SK-N-DZ (cell line): ENCODE measurements at regions not wholly inside any gene's neighbourhood (a gene's known extent, or its start where the extent isn't known, plus 50 kb on each side); places are given as distances from the start of the nearest gene placed in this dataset.

Source experiments
- DNase-seq: peaks from one replicate; pipeline ENCODE4 v3.0.0-alpha.2; 2015; ENCODE audit warnings: low spot score

- no peak for DNase-seq
Observed at GRCh38 chr4:14835288-14835687, 167.0 kb upstream of the CPEB2 start.

DNA sequence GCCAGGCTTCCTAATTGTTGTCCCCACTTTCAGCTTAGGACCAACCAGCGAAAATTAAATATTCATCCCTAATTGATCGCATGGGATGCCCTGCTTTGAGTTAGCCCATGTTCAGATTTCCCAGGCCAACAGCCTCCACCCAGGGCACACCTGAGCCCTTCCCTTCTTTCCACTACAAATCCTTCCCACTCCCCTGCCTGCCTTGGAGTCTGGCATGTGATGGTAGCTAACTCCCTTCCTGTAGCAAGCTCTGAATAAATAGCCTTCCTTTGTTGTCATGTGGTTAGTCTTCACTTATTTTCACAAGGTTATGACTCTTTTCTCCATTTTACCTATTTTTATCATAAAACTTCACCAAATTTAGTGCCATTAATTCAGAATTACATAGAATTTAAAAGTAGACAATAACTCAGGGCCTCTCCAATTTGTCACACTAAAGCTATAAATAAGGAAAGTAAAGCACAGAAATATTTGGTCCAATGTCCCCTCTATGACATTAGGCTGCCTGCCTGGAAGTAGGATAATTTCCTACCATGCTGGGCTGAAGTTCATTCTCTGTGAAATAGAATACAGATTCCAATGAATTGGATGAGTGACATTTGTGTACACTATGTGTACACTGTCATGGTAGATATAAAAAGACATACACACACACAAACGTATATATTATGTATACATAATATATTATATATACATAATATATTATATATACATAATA is 166.4 kb upstream of the CPEB2 start:
- no peak for DNase-seq

- no peak for DNase-seq
Observed at GRCh38 chr4:14837860-14838259, 164.4 kb upstream of the CPEB2 start.

DNA sequence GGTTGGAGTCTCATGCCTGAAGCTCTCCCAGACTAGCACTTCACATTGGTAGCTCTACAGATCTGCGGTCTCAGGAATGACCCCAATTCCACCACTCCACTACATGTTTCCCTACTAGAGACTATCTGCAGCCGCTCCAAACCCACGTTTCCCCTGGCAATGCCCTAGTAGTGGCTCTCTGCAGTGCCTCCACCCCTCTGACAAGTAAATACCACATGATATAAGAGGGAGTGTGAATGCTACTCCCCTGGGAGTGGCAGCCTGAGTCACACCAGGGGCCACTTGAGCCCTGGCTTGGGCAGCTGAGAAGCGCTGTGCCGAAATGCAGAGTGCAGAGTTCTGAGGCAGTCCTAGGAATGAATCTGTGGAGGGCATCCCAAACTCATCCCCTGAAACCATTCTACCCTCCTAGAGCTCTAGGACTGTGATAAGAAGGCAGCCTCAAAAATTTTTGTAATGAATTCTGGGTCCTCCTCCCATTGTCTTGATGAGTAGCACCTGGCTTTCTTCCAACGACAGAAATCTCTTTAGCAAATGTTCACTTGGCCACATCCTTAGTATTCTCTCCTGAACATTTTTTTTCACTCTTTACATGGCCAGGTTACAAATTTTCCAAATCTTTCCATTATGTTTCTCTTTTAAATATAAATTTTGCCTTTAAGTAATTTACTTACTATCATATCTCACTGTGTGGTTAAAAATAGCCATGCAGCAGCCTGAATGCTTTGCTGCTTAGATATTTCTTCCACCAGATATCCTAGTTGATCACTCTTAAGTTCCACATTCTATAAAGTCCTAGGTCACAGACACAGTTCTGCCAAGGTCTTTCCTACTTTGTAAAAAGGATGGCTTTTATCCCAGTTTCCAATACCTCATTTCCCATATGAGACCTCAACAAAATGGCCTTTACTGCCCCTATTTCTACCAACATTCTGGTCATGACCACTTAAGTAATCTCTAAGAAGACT is 160.2 kb upstream of the CPEB2 start:
- DNase-seq = no peak

DNA sequence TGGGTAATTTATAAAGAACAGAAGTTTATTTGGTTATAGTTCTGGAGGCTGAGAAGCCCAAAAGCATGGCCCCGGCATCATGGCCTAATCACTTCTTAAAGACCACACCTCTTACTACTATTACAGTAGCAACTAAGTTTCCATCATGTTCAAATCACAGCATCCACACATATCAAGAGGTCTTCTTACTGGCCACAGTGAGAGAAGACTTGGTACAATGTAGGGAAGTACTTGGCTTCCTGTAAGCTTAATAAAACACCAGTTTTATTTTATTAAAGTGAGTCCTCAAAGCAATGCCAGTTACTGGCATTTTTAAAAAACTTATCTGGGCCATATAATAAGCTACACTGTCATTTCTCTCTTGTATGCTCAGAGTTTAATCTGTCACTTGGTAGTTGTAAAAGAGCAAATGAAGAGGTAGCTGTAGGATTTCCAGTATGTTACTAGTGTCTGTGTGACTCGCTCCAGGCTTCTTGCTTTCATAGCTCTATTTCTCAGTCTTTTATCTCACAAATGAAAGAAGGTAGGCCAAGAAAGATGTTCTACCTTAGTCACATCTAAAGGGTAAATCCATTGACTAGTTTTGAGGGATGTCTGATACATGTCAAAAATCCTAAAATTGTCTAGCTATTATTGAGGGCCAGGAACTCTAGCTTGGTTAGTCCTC is 159.2 kb upstream of the CPEB2 start:
- DNase-seq = no peak

GRCh38 chr4:14844061-14844460 is 158.2 kb upstream of the CPEB2 start:
- DNase-seq = no peak

- no peak for DNase-seq
Observed at GRCh38 chr4:14848229-14848628, 154.1 kb upstream of the CPEB2 start.

GRCh38 chr4:14850455-14851097 is 151.7 kb upstream of the CPEB2 start:
- no peak for DNase-seq

DNA sequence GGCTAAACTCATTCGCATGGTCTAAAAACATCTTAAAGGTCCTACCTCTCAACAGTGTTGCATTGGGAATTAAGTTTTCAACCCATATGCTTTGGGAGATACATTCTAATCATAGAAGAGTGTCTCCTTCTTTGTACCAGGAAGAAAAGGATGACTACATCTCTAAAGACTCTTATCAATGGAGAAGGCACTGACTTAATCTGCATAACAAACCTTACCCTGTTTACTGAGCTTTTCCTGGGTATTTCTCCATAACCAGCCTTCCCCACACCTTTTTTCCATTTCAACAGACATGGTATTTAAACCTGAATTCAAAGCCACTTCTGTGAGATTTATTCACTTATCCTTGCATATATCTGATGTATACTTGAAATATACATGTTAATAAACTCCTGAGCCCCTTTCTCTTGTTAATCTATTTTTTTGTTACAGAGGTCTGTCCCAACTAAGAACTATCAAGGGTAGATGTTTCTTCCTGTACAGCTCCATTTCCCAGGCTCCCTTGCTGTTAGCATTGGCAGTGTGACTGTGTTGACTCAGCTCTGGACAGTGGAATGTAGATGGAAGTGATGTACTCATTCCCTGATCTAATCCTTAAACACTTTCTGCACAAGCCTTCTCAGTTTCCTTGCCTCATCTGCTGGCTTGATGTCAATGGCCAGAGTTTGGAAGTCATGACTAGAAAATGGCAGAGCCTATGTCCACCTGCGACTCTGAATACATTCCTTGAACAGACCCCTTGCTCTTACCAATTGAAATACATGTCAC is 148.9 kb upstream of the CPEB2 start:
- no peak for DNase-seq

DNA sequence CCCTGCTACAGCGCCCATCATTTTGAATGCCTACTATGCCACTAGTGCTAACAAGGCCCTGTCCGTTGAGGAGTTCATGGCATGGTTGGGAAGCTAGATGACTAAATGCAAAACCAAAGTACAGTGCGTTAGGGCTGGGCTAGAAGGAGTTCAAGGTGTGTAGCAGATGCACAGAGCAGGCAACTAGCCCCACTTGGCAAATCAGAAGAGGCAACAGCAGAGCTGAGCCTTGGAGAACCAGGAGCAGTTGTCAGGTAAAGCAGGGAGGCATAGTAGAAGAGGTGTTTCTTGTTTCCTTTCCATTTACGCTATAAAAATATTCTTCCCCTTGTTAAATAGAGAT is 146.6 kb upstream of the CPEB2 start:
- DNase-seq = no peak

DNA sequence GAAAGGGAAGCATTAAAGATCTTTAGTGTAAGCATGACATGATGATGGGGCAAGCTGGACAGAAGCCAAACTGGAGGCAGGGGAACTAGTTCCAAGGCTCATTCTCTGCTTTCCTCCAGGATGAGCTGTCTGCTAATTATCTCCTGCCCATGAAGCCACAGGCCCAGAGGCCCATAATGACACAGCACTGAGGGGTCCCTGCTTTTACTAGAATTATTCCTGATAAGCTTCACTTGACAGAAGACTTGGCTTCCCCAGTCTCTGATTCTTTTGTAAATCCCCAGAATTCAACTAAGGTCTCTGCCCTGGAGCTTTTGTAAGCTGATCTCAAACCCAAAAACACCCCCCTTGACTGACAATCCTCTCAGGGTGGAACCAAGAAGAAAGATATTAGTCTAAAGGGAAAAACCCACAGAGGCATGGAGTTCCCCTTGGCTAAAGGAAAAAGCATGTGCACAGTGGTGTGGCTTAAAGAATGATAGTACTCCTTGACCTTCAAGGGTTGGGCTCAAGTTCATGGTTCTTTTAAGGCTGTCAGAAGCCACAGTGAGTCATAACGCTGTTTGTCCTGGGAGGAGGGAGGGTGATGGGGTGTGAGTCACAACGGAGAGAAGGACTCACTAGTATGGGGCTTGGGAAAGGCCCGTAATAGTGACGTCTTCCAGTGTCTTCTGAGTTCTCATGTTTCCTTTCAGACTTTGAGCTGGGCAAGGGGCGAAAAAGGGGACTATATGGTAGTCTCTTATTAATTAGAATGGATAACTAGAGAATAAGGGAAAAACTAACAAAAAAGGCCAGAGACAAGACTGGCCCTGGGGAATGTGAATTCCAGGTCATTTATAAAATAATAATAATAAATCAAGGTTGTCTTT is 146.0 kb upstream of the CPEB2 start:
- DNase-seq = no peak

GRCh38 chr4:14856934-14857235 is 145.4 kb upstream of the CPEB2 start:
- DNase-seq = no peak

DNA sequence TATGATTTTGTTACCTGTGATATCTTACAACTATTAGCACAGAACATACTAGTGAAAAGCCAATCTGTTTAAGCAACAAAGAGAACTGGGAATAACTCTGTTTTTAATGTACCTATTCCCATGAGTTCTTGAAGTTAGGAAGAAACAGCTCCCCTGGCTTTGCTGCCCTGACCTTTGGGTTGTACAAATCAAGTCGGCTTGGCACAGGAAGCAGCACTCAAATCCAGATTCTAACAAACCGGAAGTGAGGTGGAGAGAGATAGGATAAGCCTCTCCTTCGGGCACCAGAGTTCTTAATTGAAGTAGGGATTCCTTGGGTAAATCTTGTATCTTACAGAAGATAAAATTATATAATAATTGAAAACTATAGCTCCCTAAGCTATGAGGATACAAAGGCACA is 144.8 kb upstream of the CPEB2 start:
- DNase-seq = no peak

DNA sequence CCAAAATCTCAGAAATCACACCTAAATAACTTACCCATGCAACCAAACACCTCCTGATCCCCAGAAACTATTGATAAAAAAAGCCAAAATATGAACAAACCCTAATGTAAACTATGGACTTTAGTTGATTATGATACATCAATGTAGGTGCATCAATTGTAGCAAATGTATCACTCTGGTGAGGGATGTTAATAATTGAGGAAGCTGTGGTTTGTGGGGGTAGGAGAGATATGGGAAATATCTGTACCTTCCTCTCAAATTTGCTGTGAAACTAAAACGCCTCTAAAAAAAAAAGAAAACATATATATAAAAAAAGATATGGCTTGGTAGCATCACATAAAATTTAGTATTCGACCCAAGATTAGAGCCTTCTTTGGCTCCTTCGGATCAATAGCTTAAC is 144.3 kb upstream of the CPEB2 start:
- no peak for DNase-seq

DNA sequence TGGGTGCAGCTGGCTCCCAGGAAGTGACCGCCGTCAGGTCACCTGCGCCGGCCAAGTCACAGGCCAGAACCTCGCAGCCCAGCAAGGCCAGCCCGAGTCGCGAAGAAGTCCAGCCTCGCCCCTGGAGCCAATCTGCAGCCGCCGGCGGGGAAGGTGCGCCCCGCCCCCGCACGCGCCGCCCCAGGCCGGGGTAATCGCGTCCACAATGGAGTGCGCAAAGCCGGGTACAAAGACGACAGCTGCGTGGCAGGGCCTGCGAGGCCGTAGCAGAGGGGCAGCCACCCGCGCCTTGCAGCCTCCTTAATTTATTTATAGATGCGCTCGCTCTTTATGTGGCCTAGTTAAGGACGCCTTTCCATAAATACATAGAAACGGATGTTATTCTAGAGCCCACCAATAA is 139.4 kb upstream of the CPEB2 start:
- DNase-seq = peak; percentile 57

DNA sequence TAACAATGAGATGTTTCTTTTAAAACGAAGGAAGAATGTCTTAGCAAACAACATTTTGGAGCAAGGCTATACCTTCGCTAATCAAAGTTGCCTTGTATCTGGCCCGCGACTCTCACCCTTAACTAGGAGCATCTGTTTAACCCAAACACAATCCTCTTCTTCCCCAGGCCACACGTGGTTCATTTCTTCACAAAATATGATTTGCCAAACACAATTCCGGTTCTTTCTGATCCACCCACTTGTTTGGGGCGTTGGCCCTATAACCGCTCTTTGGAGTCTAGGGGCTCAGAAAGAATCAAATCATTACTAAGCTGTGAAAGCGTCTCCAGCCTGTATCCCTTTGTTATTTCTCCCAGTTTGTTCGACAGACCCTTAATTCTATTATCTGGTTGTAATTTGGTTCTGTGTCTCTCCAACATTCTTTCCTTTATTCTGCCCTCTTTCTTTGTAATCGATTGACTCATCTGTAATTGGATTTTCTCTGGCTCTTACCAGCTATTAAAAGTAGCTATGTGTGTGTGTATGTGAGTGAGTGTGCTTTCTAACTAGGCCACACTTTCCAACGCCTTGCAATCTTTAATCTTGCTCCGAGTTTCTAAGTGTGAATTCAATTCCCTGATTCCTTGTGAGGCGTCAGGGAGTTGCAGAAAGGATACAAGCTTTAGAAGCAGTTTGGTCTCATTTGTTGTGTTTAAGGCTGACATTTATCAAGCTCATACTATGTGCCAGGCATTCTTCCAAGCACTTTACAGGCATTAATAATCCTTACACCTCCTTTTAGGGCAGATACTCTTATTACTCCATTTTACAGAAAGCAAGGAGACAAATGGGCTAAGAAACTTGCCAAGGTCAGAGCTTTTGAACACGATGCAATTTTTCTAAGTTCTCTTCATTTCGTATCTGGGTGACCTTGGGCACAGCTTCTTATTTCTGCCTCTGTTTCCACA is 138.6 kb upstream of the CPEB2 start:
- peak; percentile 48 for DNase-seq

- no peak for DNase-seq
Observed at GRCh38 chr4:14864365-14865030, 137.8 kb upstream of the CPEB2 start.

DNA sequence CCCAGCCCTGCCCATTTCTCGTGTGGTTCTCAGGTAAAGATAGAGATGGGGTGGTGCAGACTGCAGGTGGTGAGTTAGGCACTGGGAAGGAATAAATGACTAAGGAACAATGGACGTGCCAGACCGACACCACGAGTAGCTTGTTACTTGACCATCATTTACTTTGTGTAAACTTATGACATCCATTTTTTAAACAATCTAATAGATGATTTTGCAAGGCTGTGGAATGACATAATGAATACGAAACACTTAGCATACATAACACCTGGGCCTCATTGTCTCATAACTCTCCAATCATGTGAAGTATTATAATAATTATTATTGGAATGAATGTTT is 137.3 kb upstream of the CPEB2 start:
- DNase-seq = no peak

- no peak for DNase-seq
Observed at GRCh38 chr4:14865804-14866203, 136.5 kb upstream of the CPEB2 start.
